Endothelial cell (in vitro differentiated cells): ENCODE measurements at regions not wholly inside any gene's neighbourhood (a gene's known extent, or its start where the extent isn't known, plus 50 kb on each side); places are given as distances from the start of the nearest gene placed in this dataset.

Experiments
- DNase-seq: peaks from one replicate; pipeline ENCODE4 v3.0.0; 2021; ENCODE audit warnings: low spot score
- H3K27ac Mint-ChIP-seq: one replicate; pipeline ENCODE4 v1.8.0; 2021; ENCODE audit warnings: mixed read lengths, inconsistent platforms; ENCODE audit not compliant: unreplicated experiment
- H3K27me3 Mint-ChIP-seq: one replicate; pipeline ENCODE4 v1.8.0; 2021; ENCODE audit warnings: mild to moderate bottlenecking, moderate library complexity, mixed read lengths, inconsistent platforms; ENCODE audit not compliant: unreplicated experiment
- H3K36me3 Mint-ChIP-seq: one replicate; pipeline ENCODE4 v1.8.0; 2021; ENCODE audit warnings: mild to moderate bottlenecking, low read depth, mixed read lengths, inconsistent platforms; ENCODE audit not compliant: unreplicated experiment
- H3K4me1 Mint-ChIP-seq: one replicate; pipeline ENCODE4 v1.8.0; 2021; ENCODE audit warnings: mild to moderate bottlenecking, mixed read lengths, inconsistent platforms; ENCODE audit not compliant: unreplicated experiment
- H3K4me3 Mint-ChIP-seq: one replicate; pipeline ENCODE4 v1.8.0; 2021; ENCODE audit warnings: mild to moderate bottlenecking, mixed read lengths, inconsistent platforms; ENCODE audit not compliant: unreplicated experiment
- H3K9me3 Mint-ChIP-seq: one replicate; pipeline ENCODE4 v1.8.0; 2021; ENCODE audit warnings: mixed read lengths, inconsistent platforms; ENCODE audit not compliant: unreplicated experiment
- CTCF ChIP-seq: fragments of 200-600 bp; sonication (generic); IDR thresholded peaks from one replicate; pipeline ENCODE4 v1.5.0; 2021; ENCODE audit warnings: antibody characterized with exemption; ENCODE audit not compliant: unreplicated experiment

GRCh38 chrX:39029221-39029620 is 228.0 kb downstream of the MID1IP1 start:
- H3K9me3 Mint-ChIP-seq: no peaks in the 10 kb centered on the region
- no peak overlapping the region for H3K27ac Mint-ChIP-seq
- H3K27me3 Mint-ChIP-seq: no peaks in the 10 kb centered on the region
- TF ChIP-seq CTCF: no peak
- no peak overlapping the region for H3K4me3 Mint-ChIP-seq
- H3K4me1 Mint-ChIP-seq: no peaks in the 10 kb centered on the region
- H3K36me3 Mint-ChIP-seq: no peaks in the 10 kb centered on the region
- no peak for DNase-seq

GRCh38 chrX:39030636-39031035 is 229.4 kb downstream of the MID1IP1 start:
- no peak for DNase-seq
- Mint-ChIP-seq H3K36me3 (no peaks in the 10 kb centered on the region), H3K4me1 (no peaks in the 10 kb centered on the region), H3K27ac (no peak overlapping the region), H3K4me3 (no peak overlapping the region), H3K9me3 (no peaks in the 10 kb centered on the region), H3K27me3 (no peaks in the 10 kb centered on the region)
- no peak for TF ChIP-seq CTCF

GRCh38 chrX:39039890-39040289 is 238.6 kb downstream of the MID1IP1 start:
- DNase-seq: no peak
- no peak overlapping the region for H3K27ac Mint-ChIP-seq
- H3K4me3 Mint-ChIP-seq: no peak overlapping the region
- H3K9me3 Mint-ChIP-seq: no peaks in the 10 kb centered on the region
- no peaks in the 10 kb centered on the region for H3K27me3 Mint-ChIP-seq
- no peaks in the 10 kb centered on the region for H3K4me1 Mint-ChIP-seq
- TF ChIP-seq CTCF: no peak
- no peaks in the 10 kb centered on the region for H3K36me3 Mint-ChIP-seq

GRCh38 chrX:39043838-39044550 is 242.7 kb downstream of the MID1IP1 start:
- Mint-ChIP-seq H3K4me1 (no peaks in the 10 kb centered on the region), H3K9me3 (no peaks in the 10 kb centered on the region), H3K27me3 (no peaks in the 10 kb centered on the region), H3K27ac (no peak overlapping the region), H3K4me3 (no peak overlapping the region), H3K36me3 (no peaks in the 10 kb centered on the region)
- no peak for TF ChIP-seq CTCF
- DNase-seq: no peak

GRCh38 chrX:39047174-39047573 is 245.9 kb downstream of the MID1IP1 start:
- no peak for DNase-seq
- H3K27me3 Mint-ChIP-seq: no peaks in the 10 kb centered on the region
- no peaks in the 10 kb centered on the region for H3K4me1 Mint-ChIP-seq
- H3K27ac Mint-ChIP-seq: no peak overlapping the region
- no peaks in the 10 kb centered on the region for H3K36me3 Mint-ChIP-seq
- TF ChIP-seq CTCF: no peak
- H3K9me3 Mint-ChIP-seq: no peaks in the 10 kb centered on the region
- H3K4me3 Mint-ChIP-seq: no peak overlapping the region
